ENCODE measurements at regions not wholly inside any gene's neighbourhood (a gene's known extent, or its start where the extent isn't known, plus 50 kb on each side); places are given as distances from the start of the nearest gene placed in this dataset.
A peak's percentile ranks its signal among the peaks of the same experiment; 100 is the strongest.

DNA sequence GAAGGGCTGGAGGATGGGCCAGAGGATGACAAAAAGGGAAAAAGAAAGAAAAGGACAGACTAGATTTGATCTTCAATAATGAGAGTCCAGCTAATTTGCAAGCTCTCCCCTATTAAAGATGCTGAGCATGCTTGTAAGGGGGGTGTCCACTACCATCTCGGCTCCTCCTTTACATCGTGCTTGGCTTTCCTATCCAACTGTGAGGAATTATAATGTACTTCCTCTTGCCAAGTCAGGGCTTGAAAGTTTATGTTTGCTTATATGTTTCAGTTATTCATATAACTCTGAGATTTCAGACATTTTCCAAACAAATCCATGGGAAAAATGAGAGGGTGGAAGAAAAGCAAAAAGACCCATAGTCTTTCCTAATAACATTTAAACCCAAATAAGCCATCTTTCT lies 387.1 kb downstream of the METTL15 start:
- DNase-seq (ENCODE audit: low read depth): no peak

DNA sequence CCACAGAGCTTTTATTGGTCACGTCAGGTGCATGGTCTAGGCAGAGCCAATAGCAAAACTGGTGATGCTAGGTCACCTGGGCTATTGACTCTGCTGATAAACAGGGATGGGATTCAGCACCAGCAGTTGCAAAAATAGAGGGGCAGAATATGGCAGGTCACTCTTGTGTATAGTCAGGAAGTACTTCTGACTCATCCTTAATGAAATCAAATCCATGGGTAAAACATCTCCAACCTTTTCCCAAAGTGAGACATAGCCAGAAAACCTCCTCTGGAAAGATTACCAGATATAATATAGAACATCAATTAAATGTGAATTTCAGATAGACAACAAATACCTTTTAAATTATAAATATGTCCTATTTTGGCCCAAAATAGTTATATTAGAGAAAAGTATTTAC lies 383.2 kb downstream of the METTL15 start:
- no peak for DNase-seq (ENCODE audit: low read depth)

DNA sequence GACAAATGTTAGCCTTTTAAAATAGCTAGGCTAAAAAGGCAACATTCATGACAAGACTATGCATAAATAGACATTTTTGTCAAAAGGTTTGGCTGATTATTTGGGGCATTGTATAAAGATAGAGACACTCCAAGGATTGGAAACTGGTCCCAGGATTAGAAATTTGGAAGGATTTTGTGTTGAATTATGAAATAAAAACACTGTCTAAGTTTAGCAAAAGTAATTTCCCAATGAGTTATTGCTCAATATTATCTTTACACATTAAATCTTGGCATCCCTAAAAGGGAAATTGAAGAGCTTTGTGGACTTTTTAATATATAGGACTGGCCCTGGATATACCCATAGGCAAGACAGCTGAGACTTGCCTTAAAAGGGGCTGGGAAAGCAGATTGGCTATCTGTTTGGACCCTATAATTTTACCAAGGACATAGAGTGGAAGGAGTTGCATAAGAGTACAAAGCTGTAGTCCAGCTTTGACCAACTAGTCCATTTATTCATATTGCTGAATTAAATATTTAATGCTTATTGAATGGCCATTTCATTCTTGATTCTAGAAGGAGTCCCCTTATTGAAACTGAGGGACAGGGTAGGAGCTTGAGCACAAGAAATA lies 382.7 kb downstream of the METTL15 start:
- no peak for DNase-seq (ENCODE audit: low read depth)

DNA sequence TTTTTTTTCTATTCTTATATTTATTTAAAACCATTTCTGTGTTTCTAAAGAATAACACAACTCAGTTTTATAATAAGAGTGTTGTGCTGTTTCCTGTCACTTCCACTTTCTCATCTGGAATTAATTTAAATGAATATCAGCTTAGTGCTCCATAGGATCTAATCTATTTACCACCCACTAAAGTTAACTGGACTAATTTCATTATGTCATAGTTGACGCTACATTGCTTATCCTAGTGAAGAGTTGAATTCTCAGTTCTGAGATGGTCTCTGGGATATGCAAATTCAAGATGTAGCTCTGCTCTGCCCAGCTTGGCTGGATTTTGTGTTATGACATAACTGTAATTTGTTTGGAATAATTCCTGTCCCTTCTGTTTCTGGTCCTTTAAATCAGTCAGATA lies 380.1 kb downstream of the METTL15 start:
- no peak for DNase-seq (ENCODE audit: low read depth)

DNA sequence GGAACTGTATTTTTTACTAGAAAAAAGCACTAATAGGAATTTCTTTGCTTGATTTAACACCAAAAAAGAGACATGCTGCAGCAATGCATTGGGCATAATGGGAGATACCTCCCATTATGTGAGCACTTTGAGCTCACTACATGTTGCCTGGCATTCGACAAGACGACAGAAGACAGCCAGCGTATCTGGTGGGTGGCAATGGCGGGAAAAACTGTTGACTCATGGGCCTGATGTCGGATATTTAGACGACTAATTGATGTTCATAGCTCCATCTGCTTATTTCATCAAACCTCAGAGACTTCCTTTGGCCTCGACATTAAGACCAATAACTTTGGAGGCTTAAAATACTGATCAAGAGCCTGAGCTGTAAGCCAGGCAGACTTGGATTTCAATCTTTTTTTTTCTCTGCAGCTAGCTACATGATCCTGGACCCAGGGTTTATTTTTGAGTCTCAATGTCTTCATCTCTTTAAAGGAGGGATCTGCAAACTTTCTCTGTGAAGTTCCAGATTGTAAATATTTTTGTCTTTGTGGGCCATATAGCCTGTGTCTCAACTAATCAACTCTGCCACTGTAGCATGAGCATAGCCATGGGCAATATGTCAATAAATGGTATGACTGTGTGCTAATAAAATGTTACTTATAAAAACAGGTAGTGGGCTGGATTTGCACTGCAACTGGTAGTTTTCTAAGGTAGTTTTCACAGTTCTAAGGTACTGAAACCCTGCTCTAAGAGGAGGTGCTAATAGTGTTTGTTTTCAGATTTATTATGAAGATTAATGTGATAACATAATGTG lies 375.1 kb downstream of the METTL15 start:
- no peak for DNase-seq (ENCODE audit: low read depth)

DNA sequence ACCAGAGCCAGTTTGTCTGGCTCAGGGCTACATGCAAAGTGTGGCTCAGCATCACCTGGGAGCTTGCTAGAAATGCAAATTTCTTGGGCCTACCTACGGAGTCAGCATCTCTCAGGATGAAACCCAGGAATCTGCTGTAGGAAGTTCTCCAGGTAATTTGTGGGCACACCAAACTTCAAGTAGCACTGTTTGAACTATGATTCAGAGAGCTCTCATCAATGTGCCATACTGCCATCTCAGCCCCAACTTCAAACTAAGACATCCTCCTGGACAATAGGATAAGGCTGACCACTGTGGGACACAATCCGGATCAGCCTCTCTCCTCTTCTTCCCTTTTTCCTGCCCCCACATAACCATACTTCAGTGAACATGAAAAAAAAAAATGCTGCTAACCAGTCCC lies 374.5 kb downstream of the METTL15 start:
- DNase-seq (ENCODE audit: low read depth): no peak

DNA sequence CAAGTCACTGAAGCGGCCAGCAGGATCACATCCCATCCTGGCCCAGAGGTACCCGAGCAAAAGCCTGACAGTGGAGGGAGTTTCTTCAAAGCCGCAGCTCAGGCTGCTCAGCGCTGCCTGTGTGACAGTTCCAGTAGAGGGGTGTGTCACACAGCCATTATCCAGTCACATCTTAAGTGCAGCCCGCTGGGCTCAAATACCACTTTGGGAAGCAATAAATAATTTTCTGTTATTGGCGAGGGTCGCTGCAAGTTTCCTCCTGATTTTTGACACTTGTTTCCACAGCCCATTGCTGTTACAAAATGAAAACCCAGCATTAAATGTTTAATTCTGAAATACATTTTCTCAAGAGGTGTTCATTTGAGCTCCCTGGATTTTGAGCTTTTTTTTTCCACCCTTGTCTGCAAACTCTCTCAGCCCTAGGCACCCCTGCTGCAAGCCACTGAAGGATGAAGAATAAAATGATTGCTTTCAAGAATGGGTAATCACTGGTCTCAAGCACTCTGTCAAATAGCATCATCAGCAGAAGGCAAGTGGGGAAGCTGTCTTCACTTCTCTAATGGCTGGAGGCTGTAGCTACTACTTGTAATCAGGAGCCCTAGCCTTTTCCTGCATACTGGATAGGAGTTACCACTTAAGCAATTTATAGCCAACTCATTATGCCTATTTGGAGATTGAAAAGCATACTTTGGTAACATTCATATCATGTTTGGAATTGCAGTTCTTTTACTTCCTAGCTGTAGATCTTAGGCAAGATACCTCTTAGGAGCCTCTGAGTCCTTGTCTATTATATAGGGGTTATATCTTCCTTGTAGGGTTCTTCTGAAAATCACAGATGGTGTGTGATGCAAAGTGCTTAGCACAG lies 373.7 kb downstream of the METTL15 start:
- DNase-seq (ENCODE audit: low read depth): no peak

DNA sequence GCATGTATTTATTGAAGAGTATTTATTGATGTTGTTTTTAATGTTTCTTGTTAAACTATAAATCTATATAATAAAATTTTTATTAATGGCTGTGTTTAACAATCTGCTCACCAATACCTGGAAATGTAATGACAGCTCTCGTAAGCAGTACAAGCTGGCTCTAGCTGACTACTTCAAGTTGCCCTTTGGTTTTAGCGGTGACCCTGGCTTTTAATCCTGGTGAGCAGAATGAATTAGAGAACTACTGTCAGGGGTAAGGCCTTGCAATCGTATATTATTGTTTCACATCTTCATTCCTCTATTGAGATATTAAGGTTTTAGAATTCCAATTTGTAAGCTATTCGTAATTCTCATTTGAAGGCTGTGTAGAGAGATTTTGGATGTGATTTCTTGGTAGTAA lies 372.2 kb downstream of the METTL15 start:
- no peak for DNase-seq (ENCODE audit: low read depth)

DNA sequence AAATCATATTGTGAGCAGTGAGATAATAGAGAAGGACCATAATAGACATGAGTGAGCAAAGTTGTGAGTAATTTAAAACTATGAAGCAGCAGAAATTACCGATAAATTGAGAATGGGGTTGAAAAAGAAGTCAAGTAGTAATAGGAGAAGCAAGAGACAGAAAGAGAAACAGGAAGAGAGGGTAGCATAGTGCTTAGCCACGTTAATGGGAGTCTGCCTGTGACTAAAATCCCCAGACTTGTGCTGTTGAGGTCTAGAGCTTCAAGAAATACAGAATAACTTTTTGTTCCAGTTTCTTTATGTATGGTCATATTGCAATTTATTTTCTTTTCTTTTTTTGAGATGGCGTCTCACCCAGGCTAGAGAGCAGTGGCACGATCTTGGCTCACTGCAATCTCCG lies 368.7 kb downstream of the METTL15 start:
- DNase-seq (ENCODE audit: low read depth): no peak

DNA sequence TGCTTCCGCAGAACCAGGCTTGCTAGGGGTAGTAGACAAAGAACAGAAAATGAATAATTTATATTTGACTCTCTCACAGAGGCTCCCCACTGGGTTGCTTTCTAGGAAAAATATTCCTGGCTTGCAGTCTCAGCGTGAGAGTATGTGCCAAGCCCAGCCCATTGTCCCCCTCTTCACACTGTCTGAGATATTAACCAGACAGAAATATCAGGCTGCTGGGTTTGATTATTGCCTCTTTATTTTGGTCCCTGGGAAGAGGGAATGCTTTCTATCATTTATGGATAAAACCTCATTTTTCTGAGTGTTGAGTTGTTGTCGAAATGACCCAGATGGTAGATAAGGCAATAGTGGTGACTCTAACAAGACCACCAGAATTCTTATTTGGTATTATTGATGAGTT lies 367.9 kb downstream of the METTL15 start:
- DNase-seq (ENCODE audit: low read depth): peak; percentile 28

DNA sequence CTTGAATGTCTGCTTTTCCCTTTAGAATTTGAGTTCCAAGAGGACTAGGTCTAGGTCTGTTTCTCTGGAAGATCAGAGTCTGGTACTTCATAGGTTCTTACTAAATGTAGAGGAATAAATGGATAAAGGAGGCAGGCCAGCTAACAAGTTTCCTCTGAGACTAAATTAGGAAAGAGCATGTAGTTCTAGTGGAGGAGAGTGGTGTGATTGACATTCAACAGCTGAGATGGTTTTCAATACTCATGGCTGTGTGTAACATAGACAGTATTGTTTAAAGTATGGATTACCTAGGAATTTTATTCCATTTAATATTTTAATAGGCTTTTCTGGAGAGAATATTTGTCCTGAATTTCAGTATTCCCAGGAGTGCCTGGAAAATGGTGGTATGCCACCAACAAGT lies 364.7 kb downstream of the METTL15 start:
- DNase-seq (ENCODE audit: low read depth): peak; percentile 73

DNA sequence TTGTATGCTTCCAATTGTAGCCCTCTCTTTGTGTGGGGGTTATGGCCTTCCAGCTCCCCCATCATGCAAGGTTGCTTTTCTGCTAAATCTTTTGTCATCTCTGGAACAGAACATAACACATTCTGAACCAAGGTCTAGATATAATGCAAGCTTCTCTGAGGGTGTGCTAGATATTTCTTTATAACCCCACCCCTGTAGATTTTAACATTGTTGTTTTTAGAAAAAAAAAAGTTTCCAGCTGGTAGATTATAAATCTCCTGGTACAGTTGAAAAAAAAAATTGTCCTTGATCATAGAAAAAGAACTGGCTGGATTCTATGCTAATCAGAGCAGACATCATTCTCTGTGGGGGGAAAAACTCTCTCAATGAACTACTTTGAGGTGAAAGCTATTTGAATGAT lies 363.3 kb downstream of the METTL15 start:
- DNase-seq (ENCODE audit: low read depth): no peak

DNA sequence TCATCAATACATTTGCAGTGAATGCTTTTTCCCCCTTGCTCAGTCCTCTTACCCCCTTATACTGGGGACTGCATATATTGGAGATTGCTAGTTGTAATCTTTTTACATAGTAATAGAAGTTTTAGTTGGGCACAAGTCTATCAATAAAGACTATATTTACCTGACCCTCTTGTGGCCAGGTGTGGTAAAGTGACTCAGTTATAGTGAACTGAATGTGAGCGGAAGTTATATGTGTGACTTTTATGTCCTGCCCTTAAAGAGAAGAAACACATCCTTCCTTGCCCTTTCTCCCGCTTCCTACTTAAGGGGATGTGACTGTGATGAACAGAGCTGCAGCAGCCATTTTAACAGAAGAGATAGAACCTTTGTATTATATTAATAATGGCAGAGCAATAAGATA lies 362.0 kb downstream of the METTL15 start:
- DNase-seq (ENCODE audit: low read depth): no peak

DNA sequence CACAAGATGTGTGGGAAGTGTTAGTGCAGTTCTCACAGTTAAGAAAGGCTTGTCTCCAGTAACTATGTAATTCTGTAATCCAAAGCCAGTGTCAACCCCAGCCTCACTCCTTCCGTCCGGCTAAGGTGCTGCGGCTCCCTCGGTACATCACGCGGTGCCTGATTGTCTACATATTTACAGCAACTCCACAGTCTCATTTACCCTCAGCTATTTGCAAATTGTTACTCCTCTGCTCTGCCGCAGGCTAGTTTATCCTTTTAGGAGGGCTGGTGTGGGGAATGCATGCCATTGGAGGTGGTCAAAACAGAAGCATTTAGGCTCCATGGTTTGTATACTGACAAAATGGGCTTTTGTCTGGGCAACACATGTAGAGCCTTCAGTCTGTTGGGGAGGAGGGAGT lies 358.3 kb downstream of the METTL15 start:
- no peak for DNase-seq (ENCODE audit: low read depth)

DNA sequence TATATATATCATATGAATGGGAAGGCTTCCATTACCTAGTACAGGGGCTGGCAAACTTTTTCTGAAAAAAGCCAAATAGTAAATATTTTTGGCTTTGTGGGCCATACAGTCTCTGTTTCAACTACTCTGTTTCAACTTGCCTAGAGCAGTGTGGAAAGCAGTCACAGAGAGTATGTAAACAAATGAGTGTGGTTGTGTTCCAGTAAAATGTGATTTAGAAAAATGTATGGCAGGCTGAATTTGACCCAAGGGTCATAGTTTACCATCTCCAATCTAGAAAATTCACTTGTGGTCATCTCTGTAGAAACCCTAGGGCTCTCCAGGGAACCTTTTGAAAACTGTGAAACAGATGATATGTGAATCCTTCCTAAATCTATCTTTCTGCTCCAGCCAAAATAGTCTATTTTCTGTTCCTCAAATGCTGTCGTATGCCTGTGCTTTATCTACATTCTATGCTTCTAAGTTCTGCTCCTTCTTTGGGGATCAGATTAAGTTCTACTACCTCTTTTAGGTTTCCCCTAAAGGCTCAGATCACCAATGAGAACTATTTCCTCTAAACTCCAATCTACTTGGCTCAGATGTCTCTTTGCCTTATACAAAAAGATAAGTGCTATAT lies 356.2 kb downstream of the METTL15 start:
- no peak for DNase-seq (ENCODE audit: low read depth)

DNA sequence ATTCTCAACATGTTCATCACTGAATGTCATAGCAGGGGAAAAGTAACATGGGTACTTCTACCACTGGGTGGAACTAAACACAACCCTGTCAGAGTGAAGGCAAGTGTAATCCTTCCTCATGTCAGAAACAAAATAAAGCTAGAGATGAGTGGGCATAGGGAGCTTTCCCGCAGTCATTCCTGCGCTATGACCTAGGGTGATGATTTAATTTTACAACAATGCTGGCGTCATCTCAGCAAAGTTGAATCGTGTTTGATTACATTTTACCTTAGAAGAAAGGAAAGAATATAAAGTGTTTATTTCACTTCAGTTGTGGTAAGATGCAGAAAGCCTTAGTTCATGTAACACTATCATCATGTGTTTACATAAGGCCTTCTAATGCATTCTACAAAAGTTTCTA lies 355.6 kb downstream of the METTL15 start:
- DNase-seq (ENCODE audit: low read depth): no peak

DNA sequence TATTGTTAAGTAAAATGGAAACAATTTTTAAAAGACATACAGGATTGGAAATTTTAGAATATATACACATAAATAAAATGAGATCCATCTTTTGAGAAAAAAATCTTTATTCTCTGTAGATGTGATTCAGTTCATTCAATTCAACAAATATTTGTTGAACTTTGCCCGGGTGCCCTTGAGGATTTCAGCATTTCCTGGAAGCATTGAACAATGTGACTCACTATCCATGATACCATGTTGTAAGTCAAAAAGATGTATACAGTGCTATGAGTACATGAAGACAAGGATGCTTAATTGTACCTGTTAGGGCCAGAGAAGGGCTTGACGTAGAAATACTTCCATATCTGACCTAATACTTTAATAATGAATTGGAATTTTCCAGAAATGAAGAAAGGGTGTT lies 353.7 kb downstream of the METTL15 start:
- DNase-seq (ENCODE audit: low read depth): no peak

DNA sequence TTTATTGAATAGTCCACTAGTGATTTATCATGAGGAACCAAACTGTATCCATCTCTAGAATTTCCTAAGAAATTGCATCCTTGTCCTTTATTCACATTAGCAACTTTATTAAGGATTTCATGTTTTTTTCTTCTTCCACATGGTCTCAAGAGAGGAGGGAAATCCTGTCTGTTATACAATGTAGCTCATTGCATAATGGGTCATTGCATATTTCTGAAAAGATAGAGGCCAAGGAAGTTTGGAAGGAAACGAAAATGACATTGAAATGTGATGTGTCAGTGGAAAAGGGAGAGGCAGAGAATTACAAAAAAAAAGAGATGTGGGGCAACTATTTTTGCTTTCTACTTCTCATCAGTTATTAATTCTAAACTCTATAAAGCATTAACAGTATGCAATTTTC lies 353.1 kb downstream of the METTL15 start:
- no peak for DNase-seq (ENCODE audit: low read depth)

DNA sequence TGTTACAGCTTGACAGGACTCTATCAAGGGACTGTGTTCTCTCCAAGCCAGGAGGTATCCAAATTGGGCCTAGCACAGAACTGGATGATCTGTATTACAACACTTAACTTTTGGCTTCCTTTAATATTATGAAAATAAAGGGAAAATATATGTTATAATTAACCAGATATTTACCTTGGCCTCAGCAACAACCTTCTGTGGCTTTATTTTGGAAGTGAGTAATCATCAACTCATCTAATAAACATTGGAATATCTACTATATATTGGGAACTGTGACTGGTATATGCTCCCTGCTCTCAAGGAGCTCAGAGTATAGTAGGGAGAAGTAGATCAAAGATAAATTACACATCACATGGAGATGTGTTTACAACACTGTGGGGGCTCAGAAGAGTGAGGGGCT lies 352.2 kb downstream of the METTL15 start:
- no peak for DNase-seq (ENCODE audit: low read depth)

DNA sequence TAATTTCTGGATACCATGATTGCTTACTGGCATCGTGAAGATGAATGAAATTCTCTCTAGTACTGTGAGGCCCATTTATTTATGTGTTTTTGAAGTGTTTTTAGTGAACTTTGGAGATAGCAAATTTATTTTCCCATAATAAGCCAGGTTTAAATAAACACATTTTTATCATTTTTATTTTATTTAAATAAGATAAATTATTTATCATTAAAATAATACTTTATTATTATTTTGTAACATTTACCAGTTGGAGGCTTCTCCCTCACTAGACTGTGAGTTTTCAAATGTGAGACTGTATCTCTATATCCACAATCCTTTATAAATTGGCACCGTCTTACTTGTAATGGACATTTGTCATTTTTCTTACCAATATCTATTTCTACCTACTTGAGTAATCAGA lies 351.7 kb downstream of the METTL15 start:
- DNase-seq (ENCODE audit: low read depth): no peak

DNA sequence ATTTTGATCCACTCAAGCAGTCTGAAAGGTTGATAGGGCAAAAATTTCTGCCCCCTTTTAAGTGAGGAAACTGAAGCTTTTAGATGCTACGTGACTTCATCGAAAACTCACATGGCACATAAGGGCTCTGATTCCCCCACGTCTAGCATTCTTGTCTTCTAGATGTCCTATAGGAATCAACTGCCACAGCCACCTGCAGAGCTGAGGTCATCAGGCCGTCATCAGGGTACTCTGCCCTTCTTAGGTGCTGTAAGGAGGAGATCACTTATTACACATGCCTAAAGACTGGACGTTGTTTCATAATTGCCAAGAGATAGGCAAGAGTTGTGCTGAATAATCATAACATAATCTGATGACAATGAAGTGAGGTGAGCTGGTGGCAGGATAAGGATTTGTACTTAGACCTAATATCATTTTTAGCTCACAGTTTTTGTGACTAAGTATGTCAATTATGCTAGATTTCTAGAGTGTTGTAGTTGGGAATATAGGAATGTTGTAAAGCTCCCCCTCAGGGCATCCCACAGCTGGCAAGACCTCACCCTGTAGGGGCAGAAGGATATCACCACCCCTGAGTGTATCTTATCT lies 349.4 kb downstream of the METTL15 start:
- DNase-seq (ENCODE audit: low read depth): no peak
